Stimulated activated CD8-positive, alpha-beta memory T cell treated with anti-CD3 and anti-CD28 coated beads, Interleukin-7, amount 100 ng/mL, for 4 hours (primary cell): ENCODE measurements at regions not wholly inside any gene's neighbourhood (a gene's known extent, or its start where the extent isn't known, plus 50 kb on each side); places are given as distances from the start of the nearest gene placed in this dataset.

Experiments used
- DNase-seq, 2 donors: peaks; one replicate each; pipeline ENCODE4 v3.0.0-alpha.2; 2020; ENCODE audit warnings: low read depth in 2 of 2

- no peak for DNase-seq
These were observed 112.3 kb upstream of the TOP3B start for GRCh38 chr22:22094921-22095320.

GRCh38 chr22:22094514-22094913, 111.9 kb upstream of the TOP3B start:
- no peak for DNase-seq

DNA sequence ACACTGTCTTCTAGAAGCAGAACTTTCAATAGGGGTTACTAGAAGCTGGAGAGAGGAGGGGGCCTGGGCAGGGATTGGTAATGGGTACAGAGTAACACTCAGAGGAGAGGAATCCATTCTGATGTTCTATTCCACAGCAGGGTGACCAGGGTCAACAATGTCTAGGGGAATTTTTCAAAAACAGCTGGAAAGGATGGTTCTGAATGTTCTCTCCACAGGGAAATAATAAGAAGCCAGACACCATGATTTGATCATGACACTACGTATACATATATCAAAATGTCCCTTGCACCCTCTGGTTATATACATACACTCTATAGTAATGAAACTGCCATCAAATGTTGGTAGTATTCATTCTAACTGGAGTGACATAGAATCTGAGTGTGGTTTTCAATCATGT, 111.2 kb upstream of the TOP3B start:
- DNase-seq = no peak

DNA sequence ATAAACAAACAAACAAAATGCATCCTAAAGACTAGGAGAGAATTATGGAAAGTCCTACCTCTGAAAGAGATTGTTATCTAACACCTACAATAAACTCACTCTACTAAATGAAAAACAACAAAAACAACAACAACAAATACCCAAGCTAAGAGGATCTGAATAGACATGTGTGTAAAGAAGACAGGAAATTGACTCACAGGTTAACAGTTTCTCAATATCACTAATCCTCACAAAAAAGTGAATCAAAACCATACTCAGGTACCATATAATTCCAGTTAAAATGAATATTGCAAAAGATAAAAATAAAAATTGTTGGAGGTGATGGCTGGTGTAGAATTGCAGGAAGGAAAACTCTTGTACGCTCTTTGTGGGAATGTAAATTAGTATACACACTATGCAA, 110.4 kb upstream of the TOP3B start:
- DNase-seq = no peak

- DNase-seq = no peak
These were observed 109.5 kb upstream of the TOP3B start for GRCh38 chr22:22092101-22092500.

DNA sequence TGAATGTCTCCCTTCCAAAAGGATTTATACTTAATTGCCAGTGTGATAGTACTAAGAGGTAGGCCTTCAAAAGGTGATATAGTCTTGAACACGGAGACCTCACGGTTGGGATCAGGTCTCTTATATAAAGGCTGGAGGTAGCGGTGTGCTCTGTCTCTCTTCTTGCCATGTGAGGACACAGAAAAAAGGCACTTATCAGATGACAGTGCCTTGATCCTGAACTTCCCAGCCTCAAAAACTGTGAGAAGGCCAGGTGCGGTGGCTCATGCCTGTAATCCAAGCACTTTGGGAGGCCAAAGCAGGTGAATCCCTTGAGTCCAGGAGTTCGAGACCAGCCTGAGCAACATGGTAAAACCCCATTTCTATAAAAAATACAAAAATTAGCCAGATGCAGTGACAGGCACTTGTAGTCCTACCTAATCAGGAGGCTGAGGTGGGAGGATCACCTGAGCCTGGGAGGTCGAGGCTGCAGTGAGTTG, 108.9 kb upstream of the TOP3B start:
- no peak for DNase-seq

DNA sequence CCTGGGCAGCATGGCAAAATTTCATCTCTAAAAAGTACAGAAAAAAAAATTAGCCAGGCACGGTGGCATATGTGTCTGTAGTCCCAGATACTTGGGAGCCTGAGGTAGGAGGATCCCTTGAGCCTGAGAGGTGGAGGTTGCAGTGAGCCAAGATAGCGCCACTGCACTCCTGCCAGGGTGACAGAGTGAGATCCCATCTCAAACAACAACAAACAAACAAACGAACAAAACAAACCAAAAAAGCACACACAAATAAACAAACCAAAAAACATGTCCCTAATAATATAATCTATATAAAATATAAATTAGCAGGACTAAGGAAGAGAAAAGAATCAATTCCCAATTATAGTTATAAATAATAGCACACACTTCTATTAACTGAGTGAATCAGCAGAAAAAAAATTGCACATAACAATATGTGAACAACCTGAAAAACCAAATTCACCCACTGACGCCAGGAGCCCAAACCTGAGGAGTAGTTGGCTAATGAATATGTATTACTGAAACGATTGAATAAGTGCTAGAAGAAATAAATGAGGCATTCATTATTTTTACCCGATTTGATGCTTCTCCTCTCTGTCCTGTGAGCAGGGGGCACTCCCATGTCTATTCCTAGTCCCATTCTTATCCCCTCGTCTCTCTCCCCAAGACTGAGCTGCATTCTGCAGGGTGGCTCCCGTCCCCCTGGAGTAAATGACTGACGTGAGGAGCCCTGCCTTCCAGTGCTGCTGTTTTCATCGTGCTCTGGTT, 108.2 kb upstream of the TOP3B start:
- DNase-seq = no peak

DNA sequence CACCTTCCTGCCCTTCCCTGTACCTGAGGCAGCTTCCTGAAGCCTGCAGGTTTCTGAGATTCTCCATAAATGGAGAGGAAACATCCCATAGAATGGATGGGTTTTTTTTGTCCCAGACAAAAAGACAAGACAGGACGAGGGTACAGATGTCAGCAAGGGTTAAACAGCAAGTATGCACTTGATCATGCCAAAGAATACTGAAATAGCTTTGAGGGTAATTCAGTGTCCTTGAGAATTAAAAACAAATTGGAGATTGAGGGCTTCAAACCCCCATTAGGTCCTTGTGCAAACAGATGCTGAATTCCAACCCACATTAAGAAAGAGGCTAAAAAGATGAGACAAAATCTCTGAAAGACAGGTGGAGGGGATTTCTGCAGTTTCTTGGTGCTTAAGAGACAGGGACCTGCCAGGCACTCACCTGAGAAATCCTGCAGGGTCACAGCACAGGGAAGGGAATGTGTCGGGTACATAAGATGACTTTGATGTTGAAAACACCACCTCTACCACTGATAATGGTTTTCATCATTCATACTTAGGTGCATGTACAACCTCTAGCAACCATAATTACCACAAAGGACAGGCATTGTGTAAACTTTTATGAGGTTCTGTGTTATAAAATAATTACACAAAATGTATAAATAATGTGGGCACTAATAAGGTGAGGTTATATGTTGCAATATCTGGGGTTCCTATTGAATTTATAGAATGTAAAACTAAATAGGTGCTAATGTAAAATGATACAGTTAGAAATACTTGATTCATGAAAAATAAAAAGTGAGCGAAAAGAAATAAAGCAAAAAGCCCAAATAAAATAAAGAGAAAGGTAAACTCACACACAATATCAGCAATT, 107.1 kb upstream of the TOP3B start:
- no peak for DNase-seq

DNA sequence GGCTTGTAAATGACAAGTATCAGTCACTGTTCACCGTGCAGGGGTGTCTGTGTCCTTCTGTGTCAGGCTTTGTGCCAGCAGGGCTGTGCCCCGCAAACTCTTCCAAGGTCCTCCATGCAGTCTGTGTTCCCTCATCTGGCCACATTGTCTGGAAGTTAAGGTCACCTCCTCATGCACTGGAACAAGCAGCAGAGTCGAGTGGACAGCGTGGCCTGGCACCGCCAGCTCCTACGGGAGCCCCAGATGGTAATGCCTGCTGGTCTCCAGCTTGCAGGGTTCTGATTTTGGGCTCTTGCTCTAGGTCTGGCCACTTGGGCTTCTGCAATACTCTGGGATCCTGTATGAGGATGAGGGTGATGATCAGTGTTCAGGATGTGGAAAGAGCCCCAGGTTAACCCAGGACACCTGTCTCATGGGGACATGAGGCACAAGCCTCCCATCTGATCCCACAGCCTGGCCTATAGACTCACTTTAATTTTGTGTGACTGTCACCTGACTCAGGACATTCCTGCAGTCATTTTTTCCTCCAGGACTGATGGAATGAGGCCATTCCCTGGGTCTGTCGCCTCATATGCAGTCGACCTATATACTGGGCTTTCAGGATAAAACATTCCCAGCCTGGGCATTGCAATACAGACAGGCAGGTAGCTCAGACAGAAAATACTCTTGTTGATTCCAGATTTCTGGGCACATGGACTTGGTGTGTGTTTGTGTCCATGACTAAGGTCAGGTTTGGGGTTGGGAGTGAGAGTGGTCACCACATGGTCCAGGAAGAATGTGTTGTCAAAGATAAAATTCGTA, 106.3 kb upstream of the TOP3B start:
- DNase-seq = no peak

GRCh38 chr22:22087854-22088657, 105.5 kb upstream of the TOP3B start:
- DNase-seq = no peak

DNA sequence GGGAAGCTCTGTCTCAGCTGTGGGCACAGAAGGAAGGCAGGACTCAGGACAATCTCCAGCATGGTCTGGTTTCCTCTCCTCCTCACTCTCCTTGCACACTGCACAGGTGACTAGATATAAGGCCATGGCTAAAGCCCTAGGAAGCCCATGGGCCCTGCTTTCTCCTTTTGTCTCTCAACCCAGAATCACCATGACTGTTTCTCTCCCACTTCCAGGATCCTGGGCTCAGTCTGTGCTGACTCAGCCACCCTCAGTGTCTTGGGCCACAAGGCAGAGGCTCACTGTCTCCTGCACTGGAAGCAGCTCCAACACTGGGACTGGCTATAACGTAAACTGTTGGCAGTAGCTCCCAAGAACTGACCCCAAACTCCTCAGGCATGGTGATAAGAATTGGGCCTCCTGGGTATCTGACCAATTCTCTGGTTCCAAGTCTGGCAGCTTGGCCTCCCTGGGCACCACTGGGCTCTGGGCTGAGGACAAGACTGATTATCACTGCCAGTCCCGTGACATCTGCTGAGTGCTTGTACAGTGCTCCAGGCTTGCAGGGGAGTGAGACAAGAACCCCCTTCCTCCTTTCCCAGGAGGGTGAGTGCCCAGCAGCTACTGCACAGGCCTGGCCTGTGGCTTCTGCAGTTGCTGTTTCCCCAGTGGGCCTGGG, 104.0 kb upstream of the TOP3B start:
- DNase-seq = no peak

DNA sequence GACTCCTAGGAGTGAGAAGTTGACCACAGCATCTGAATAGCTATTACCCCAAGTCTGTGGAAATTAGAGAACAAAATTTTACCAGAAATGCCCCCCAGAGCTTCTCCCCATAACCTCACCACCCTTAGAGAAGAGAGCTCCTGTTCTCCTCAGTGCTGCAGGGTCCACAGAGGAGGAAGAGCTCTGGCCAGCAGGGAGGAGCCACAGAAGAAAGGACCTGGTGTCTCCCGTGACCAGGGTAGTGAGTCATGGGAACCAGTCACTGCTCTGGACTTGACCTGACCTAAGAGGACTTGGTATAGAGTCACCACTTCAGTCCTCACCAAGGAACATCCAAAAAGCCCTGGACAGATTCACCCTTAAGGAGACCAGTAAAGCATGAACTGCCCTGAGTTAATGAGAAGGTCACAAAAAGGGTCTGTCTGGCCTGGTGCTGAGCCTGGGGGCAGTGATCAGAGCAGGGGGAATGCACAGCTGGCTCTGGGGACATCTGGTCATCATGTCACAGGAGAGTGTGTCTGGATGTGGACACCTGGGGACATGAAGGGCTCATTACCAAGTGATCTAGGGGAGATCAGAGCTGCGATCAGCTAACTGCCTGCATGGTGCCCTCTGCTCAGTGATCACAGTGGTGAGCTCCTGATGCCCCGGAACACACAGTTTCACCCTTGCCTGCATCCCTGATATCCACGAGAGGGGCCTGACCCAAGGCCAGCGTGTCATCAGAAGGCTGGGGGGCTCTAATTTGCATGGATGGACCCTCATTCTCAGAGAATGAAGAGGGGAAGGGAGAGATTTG, 103.3 kb upstream of the TOP3B start:
- DNase-seq = no peak

DNA sequence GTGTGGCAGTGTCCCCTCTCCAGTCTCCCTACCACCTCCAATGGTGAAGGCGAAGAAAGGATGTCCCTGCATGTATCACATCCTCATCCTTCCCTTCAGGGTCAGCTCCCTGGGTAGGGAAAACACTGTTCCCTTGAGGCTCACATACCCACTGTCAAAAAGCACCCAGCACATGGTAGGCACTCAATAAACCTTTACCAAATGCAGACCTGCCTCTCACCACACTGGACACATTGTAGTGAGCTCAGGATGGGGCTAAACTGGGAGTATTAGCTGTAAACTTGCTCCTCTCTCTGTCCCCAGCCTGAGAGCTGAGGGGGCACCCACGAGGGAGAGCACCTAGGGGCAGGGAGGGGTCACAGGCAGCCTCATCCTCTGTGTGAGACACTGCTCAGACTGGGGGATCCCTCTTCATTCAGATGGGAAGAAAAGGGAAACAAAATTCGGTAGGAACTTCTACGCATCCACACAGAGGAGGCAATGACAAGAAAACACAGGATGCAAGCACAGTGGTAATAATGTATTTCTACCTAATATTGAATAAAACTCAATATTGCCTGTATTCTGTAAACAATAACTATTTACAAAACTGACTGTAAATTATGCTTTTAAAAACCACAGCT, 101.6 kb upstream of the TOP3B start:
- DNase-seq = no peak

DNA sequence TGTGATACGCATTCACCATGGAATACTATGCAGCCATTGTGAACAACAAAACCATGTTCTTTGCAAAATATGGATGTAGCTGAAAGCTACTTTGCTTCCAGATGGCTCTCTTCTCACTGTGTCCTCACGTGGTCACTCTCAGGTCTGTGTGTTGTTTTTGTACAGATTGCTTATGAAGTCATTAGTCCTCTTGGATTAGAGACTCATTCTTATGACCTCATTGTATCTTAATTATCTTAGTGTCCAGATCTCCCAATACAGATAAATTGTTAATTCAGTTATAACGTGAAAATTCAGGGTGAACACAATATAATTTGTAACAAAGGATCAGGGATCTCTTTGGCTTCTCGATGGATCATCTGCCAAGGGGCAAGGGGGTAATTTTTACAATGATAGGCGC, 100.4 kb upstream of the TOP3B start:
- DNase-seq = no peak

GRCh38 chr22:22082229-22082835, 99.7 kb upstream of the TOP3B start:
- DNase-seq = no peak

GRCh38 chr22:22080270-22080669, 97.7 kb upstream of the TOP3B start:
- no peak for DNase-seq

GRCh38 chr22:22079404-22080148, 97.0 kb upstream of the TOP3B start:
- DNase-seq = no peak

DNA sequence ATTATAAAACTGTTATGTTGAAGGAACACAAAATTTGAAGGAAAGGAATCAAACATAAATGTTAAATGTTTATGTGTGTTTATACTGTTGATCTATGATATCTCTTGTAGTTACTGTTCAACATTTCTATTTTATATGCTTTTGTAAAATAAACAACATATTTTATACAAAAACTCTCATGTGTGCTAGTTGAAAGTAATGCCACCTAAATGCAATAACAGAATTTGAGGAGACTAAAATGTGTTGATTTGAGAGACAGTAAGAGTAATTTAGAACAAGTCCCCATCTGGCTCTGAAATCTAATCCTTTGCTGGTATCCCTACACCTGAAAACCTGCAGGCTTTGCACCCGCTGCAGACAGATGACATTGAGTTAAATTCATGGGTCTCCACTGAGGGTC, 95.7 kb upstream of the TOP3B start:
- DNase-seq = no peak
